K562 (cell line): ENCODE measurements at regions not wholly inside any gene's neighbourhood (a gene's known extent, or its start where the extent isn't known, plus 50 kb on each side); places are given as distances from the start of the nearest gene placed in this dataset.

Source experiments
- ATAC-seq: fragments of 200-7000 bp; cut with Tn5 transposase; 3 replicates; pipeline ENCODE4 v1.9.1; 2020; ENCODE audit warnings: moderate library complexity
- BruUV-seq: library from RNA; stranded (reverse); fragments of 400-500 nt; replicated peaks from 2 replicates; lab custom pipeline; 2021; lab: Mats Ljungman, UMichigan
- CTCF ChIA-PET: fragments of 300-600 bp; formaldehyde crosslinking; extraction: SDS; loops from one replicate; lab custom pipeline; 2021; ENCODE audit warnings: low intra/inter-chr PET ratio; lab: Yijun Ruan, JAX
- POLR2A ChIA-PET: fragments of 300-600, 350-650 bp; sonication (Branson Sonifier 250); formaldehyde crosslinking; extraction: SDS; loops from one replicate; lab custom pipeline; 2021; ENCODE audit warnings: antibody characterized with exemption, inconsistent platforms; lab: Yijun Ruan, JAX
- DNase-seq, 4 experiments: peaks; one replicate each; pipeline versions ENCODE4 v3.0.0 to v3.0.0-alpha.2; 2011 to 2018; ENCODE audit warnings: low spot score in 3 of 4, mixed read lengths in 3 of 4; ENCODE audit errors: extremely low read depth in 1 of 4
- FAIRE-seq: peaks from 2 replicates; lab custom pipeline; 2011; peaks lifted over from hg19 to GRCh38; lab: Jason Lieb, UNC
- H2AFZ ChIP-seq: 2 replicates; pipeline ENCODE4 v1.6.0; 2011; ENCODE audit warnings: low read depth, low read length, control low read depth, inconsistent platforms
- H3K27ac ChIP-seq: fragments of 200-600 bp; 3 replicates; pipeline ENCODE4 v1.8.0; 2011; ENCODE audit warnings: low read depth, mild to moderate bottlenecking, control low read depth, inconsistent platforms, low read length, moderate library complexity, mixed read lengths; ENCODE audit errors: extremely low read depth
- H3K27me3 ChIP-seq, 2 experiments: fragments of 300-600 bp in 1 of 2; 2 replicates in 1 of 2; 3 replicates in 1 of 2; pipeline versions ENCODE4 v1.6.0 to v1.8.0; 2011; ENCODE audit warnings: inconsistent platforms in 2 of 2, low read length in 2 of 2, mild to moderate bottlenecking in 1 of 2, mixed read lengths in 1 of 2, moderate library complexity in 1 of 2; ENCODE audit not compliant: control insufficient read depth in 2 of 2, insufficient read depth in 2 of 2
- H3K36me3 ChIP-seq: fragments of 300-600 bp; 3 replicates; pipeline ENCODE4 v1.8.0; 2011; ENCODE audit warnings: mild to moderate bottlenecking, low read length, inconsistent platforms; ENCODE audit not compliant: control insufficient read depth, insufficient read depth
- H3K4me1 ChIP-seq, 2 experiments: fragments of 200-600 bp in 1 of 2; replicated peaks in 1 of 2; 2 replicates in 1 of 2; 3 replicates in 1 of 2; pipeline versions ENCODE4 v1.5.1 to v1.8.0; 2011; ENCODE audit warnings: inconsistent platforms in 2 of 2, low read length in 2 of 2, mild to moderate bottlenecking in 1 of 2, mixed read lengths in 1 of 2, moderate library complexity in 1 of 2; ENCODE audit not compliant: control insufficient read depth in 2 of 2, insufficient read depth in 2 of 2
- H3K4me2 ChIP-seq: 2 replicates; pipeline ENCODE4 v1.6.1; 2011; ENCODE audit warnings: low read length, control low read depth, inconsistent platforms, mixed read lengths; ENCODE audit not compliant: insufficient read depth
- H3K4me3 ChIP-seq: fragments of 200-600 bp; sonication (generic), shearing (Covaris generic); 2 replicates; pipeline ENCODE4 v1.5.1; 2016; ENCODE audit warnings: control low read depth, inconsistent platforms
- H3K79me2 ChIP-seq: fragments of 200-600 bp; 3 replicates; pipeline ENCODE4 v1.8.0; 2011; ENCODE audit warnings: low read length, inconsistent platforms; ENCODE audit not compliant: control insufficient read depth, insufficient read depth
- H3K9ac ChIP-seq, 2 experiments: 2 replicates each; pipeline versions ENCODE4 v1.6.0 to v1.6.1; 2011; ENCODE audit warnings: low read depth in 2 of 2, low read length in 2 of 2, control low read depth in 1 of 2, inconsistent platforms in 1 of 2, mild to moderate bottlenecking in 1 of 2, mixed read lengths in 1 of 2; ENCODE audit not compliant: insufficient read depth in 1 of 2
- H3K9me1 ChIP-seq: one replicate; pipeline ENCODE4 v1.6.0; 2011; ENCODE audit warnings: inconsistent platforms, mild to moderate bottlenecking, low read length, moderate library complexity; ENCODE audit not compliant: control insufficient read depth, insufficient read depth
- H3K9me3 ChIP-seq: replicated peaks from 2 replicates; pipeline ENCODE4 v1.5.1; 2011; ENCODE audit warnings: low read depth, low read length, inconsistent platforms; ENCODE audit not compliant: control insufficient read depth, insufficient read depth
- H4K20me1 ChIP-seq: replicated peaks from 2 replicates; pipeline ENCODE4 v1.6.1; 2011; ENCODE audit warnings: low read length, inconsistent platforms, mixed read lengths; ENCODE audit not compliant: control insufficient read depth, insufficient read depth
- ADNP ChIP-seq: fragments of 200-800 bp; sonication (Bioruptor generic); IDR thresholded peaks from 2 replicates; pipeline ENCODE4 v1.6.1; 2016; ENCODE audit warnings: missing genetic modification characterization, missing compliant biosample characterization
- BRD4 ChIP-seq: fragments of 200-600 bp; sonication (generic); IDR thresholded peaks from 2 replicates; pipeline ENCODE4 v1.6.1; 2017; ENCODE audit warnings: inconsistent platforms
- MYBL2 ChIP-seq, 2 experiments: fragments of 450-650 bp in 1 of 2; sonication (generic) in 1 of 2; formaldehyde crosslinking in 1 of 2; IDR thresholded peaks; 2 replicates each; pipeline versions ENCODE4 v1.6.1 to v1.8.1; 2017 to 2022; ENCODE audit warnings: borderline replicate concordance in 1 of 2, inconsistent platforms in 1 of 2, low read depth in 1 of 2, mild to moderate bottlenecking in 1 of 2, missing genetic modification reagents in 1 of 2, moderate library complexity in 1 of 2
- NFATC3 ChIP-seq: fragments of 450-650 bp; IDR thresholded peaks from 2 replicates; pipeline ENCODE4 v1.6.1; 2017; ENCODE audit warnings: mild to moderate bottlenecking
- PTRF ChIP-seq: fragments of 450-650 bp; IDR thresholded peaks from 2 replicates; pipeline ENCODE4 v1.6.1; 2016; ENCODE audit warnings: mild to moderate bottlenecking, missing genetic modification characterization, missing compliant biosample characterization
- RCOR1 ChIP-seq, 2 experiments: IDR thresholded peaks; 2 replicates each; pipeline ENCODE4 v1.6.1; 2012; ENCODE audit warnings: low read depth in 2 of 2, low read length in 2 of 2, borderline replicate concordance in 1 of 2, improper control_type of control experiment in 1 of 2
- RFX7 ChIP-seq: fragments of 250-450 bp; sonication (Bioruptor Pico); IDR thresholded peaks from 2 replicates; pipeline ENCODE4 v1.5.1; 2021; ENCODE audit warnings: mild to moderate bottlenecking
- SRSF3 ChIP-seq: fragments of 200-400 bp; formaldehyde crosslinking; IDR thresholded peaks from 2 replicates; pipeline ENCODE4 v1.6.1; 2016; ENCODE audit warnings: mild to moderate bottlenecking, low read length, moderate library complexity; ENCODE audit not compliant: insufficient read depth
- SRSF9 ChIP-seq: fragments of 200-400 bp; formaldehyde crosslinking; IDR thresholded peaks from 2 replicates; pipeline ENCODE4 v1.6.1; 2017; ENCODE audit warnings: low read depth, low read length, borderline replicate concordance
- TAF9B ChIP-seq: fragments of 450-650 bp; IDR thresholded peaks from 2 replicates; pipeline ENCODE4 v1.6.1; 2018; ENCODE audit warnings: mild to moderate bottlenecking; ENCODE audit not compliant: partially characterized antibody
- TFAM ChIP-seq: fragments of 250-450 bp; sonication (Bioruptor Pico); conservative IDR thresholded peaks from 2 replicates; pipeline ENCODE4 v1.5.0; 2021; ENCODE audit warnings: mild to moderate bottlenecking, moderate library complexity
- THRAP3 ChIP-seq: fragments of 450-650 bp; IDR thresholded peaks from 2 replicates; pipeline ENCODE4 v1.6.1; 2016; ENCODE audit warnings: mild to moderate bottlenecking, inconsistent platforms, borderline replicate concordance
- YBX1 ChIP-seq: fragments of 450-650 bp; IDR thresholded peaks from 2 replicates; pipeline ENCODE4 v1.7.1; 2016; ENCODE audit warnings: mild to moderate bottlenecking
- ZNF507 ChIP-seq: conservative IDR thresholded peaks from 2 replicates; pipeline ENCODE4 v1.6.1; 2017; ENCODE audit warnings: missing genetic modification characterization, missing compliant biosample characterization
- ZNF699 ChIP-seq: fragments of 250-450 bp; sonication (Bioruptor Pico); IDR thresholded peaks from 2 replicates; pipeline ENCODE4 v1.8.0; 2021; ENCODE audit warnings: mild to moderate bottlenecking, moderate library complexity; ENCODE audit not compliant: insufficient replicate concordance
- ZNF717 ChIP-seq: fragments of 250-450 bp; sonication (Bioruptor Pico); IDR thresholded peaks from 2 replicates; pipeline ENCODE4 v1.5.0; 2021
- WGBS: fragments of 100-300 bp; shearing (Covaris generic); methylation state at CpG from one replicate; pipeline ENCODE4 v1.1.6; 2016; ENCODE audit warnings: low coverage, mixed read lengths; ENCODE audit not compliant: insufficient coverage; ENCODE audit errors: missing lambda C conversion rate; 5-methylcytosine and 5-hydroxymethylcytosine counted together
- in situ Hi-C: fragments of 300-500 bp; cut with MboI; formaldehyde crosslinking; loops from 4 replicates; pipeline ENCODE4 v1.15.0; 2018; ENCODE audit warnings: inconsistent platforms, mixed read lengths
- intact Hi-C: fragments of 100-400 bp; cut with micrococcal nuclease; formaldehyde crosslinking; loops from 2 replicates; pipeline ENCODE4 v1.14.2; 2022
- TF ChIP-seq, protein P1 (sequence below): fragments of 450-650 bp; IDR thresholded peaks from 2 replicates; pipeline ENCODE4 v1.6.1; 2014; ENCODE audit warnings: low read depth, mild to moderate bottlenecking, moderate library complexity, borderline replicate concordance
- TF ChIP-seq, protein P2 (sequence below): fragments of 450-650 bp; conservative IDR thresholded peaks from 2 replicates; pipeline ENCODE4 v1.6.1; 2016; ENCODE audit warnings: missing genetic modification characterization, low read depth, mild to moderate bottlenecking, missing compliant biosample characterization, moderate library complexity

DNA sequence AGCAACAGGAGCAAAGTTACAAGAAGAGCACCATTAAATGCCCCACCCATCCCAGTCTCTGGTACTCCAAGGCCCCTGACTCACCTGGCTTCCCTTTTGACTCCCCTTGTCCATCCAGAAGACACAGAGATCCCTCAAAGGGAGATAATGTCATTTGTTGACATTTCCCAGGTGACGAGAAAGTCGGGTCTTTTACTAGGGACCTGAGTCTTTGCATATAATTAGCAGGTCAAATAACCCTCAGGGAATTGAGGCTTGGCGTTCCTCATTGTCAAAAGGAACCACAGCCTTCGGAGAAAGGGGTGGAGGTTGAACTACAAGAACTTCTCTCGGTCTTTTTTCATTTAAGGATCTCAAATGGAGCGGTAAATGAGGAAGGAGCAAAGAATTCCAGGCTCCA lies 133.2 kb downstream of the PROX1 start:
- BruUV-seq: no TSS peak
- H3K9me1 ChIP-seq: no peaks in the 10 kb centered on the region
- no peak overlapping the region for H3K27ac ChIP-seq
- no peaks in the 10 kb centered on the region for H3K9me3 ChIP-seq
- CTCF ChIA-PET: no interaction called here
- no peak for DNase-seq
- TF ChIP-seq THRAP3 (no peak), PTRF (tag) (no peak), SRSF9 (no peak), ZNF717 (CRISPR knock-in tag) (no peak), ZNF507 (tag) (no peak), TAF9B (no peak), ZNF699 (CRISPR knock-in tag) (no peak), SRSF3 (no peak), YBX1 (no peak), ADNP (tag) (no peak), BRD4 (no peak), RCOR1 (IDR thresholded peaks at IDR 0.05; ENCODE audit: borderline replicate concordance in 1 of 2, low read depth in 2 of 2, low read length in 2 of 2) (no peak), TFAM (CRISPR knock-in tag) (no peak), MYBL2 (IDR thresholded peaks at IDR 0.05; ENCODE audit: low read depth) (no peak), MYBL2 (CRISPR knock-in tag; IDR thresholded peaks at IDR 0.05; ENCODE audit: borderline replicate concordance) (no peak), NFATC3 (no peak), RFX7 (CRISPR knock-in tag) (no peak)
- TF ChIP-seq, protein P1, sequence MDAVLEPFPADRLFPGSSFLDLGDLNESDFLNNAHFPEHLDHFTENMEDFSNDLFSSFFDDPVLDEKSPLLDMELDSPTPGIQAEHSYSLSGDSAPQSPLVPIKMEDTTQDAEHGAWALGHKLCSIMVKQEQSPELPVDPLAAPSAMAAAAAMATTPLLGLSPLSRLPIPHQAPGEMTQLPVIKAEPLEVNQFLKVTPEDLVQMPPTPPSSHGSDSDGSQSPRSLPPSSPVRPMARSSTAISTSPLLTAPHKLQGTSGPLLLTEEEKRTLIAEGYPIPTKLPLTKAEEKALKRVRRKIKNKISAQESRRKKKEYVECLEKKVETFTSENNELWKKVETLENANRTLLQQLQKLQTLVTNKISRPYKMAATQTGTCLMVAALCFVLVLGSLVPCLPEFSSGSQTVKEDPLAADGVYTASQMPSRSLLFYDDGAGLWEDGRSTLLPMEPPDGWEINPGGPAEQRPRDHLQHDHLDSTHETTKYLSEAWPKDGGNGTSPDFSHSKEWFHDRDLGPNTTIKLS: no peak
- TF ChIP-seq, protein P2, sequence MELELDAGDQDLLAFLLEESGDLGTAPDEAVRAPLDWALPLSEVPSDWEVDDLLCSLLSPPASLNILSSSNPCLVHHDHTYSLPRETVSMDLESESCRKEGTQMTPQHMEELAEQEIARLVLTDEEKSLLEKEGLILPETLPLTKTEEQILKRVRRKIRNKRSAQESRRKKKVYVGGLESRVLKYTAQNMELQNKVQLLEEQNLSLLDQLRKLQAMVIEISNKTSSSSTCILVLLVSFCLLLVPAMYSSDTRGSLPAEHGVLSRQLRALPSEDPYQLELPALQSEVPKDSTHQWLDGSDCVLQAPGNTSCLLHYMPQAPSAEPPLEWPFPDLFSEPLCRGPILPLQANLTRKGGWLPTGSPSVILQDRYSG (tag): no peak
- TF ChIP-seq, all 486 proteins: peak for 0
- FAIRE-seq (no peak), ATAC-seq (no peak)
- WGBS: 0% methylated on average over 6 of the region's 6 CpGs
- Histone ChIP-seq H3K9ac (no peak overlapping the region), H3K4me1 (no peaks in the 10 kb centered on the region; a peak in 1 of 5 replicates), H3K36me3 (no peaks in the 10 kb centered on the region), H3K4me3 (no peak overlapping the region), H2AFZ (no peak overlapping the region), H3K79me2 (no peaks in the 10 kb centered on the region), H4K20me1 (no peaks in the 10 kb centered on the region), H3K27me3 (peaks cover 0 to 9% of the 10 kb centered on the region in 2 experiments; a peak in 3 of 5 replicates), H3K4me2 (no peak overlapping the region)
- in situ Hi-C loops: no loop called here
- POLR2A ChIA-PET: interaction anchor here (0.7 kb wide), 1 partner anchor 24 kb away, joined by 3 read pairs; no protein-coding TSS in a partner anchor
- intact Hi-C loops: loop anchor here (5.0 kb wide), 1 partner anchor 999 kb away; no protein-coding TSS in a partner anchor
